AML-193 (cell line): ENCODE measurements at regions not wholly inside any gene's neighbourhood (a gene's known extent, or its start where the extent isn't known, plus 50 kb on each side); places are given as distances from the start of the nearest gene placed in this dataset.

Experiments used
- DNase-seq, 2 experiments: peaks; one replicate each; lab custom pipeline; 2025; lab: John Stamatoyannopoulos, UW

GRCh38 chr5:125327676-125328075, 581.2 kb upstream of the ZNF608 start:
- no peak for DNase-seq

- no peak for DNase-seq
Measured at GRCh38 chr5:125331987-125332598, 585.7 kb upstream of the ZNF608 start.

GRCh38 chr5:125333416-125333815, 587.0 kb upstream of the ZNF608 start:
- no peak for DNase-seq

GRCh38 chr5:125336401-125336800, 590.0 kb upstream of the ZNF608 start:
- DNase-seq = no peak

GRCh38 chr5:125337294-125337693, 590.9 kb upstream of the ZNF608 start:
- DNase-seq = no peak

- DNase-seq = no peak
Measured at GRCh38 chr5:125338440-125339174, 592.2 kb upstream of the ZNF608 start.

- DNase-seq = no peak
Measured at GRCh38 chr5:125341436-125341835, 595.0 kb upstream of the ZNF608 start.

GRCh38 chr5:125343015-125343414, 596.6 kb upstream of the ZNF608 start:
- no peak for DNase-seq

- no peak for DNase-seq
Measured at GRCh38 chr5:125346316-125346715, 599.9 kb upstream of the ZNF608 start.

GRCh38 chr5:125348221-125348692, 601.8 kb upstream of the ZNF608 start:
- DNase-seq = no peak

- DNase-seq = no peak
Measured at GRCh38 chr5:125348936-125349831, 602.7 kb upstream of the ZNF608 start.

GRCh38 chr5:125357660-125358059, 611.2 kb upstream of the ZNF608 start:
- DNase-seq = no peak

- DNase-seq = no peak
Measured at GRCh38 chr5:125365747-125366146, 619.3 kb upstream of the ZNF608 start.

- no peak for DNase-seq
Measured at GRCh38 chr5:125367702-125368101, 621.3 kb upstream of the ZNF608 start.

GRCh38 chr5:125370461-125371205, 624.2 kb upstream of the ZNF608 start:
- DNase-seq = no peak

- DNase-seq = no peak
Measured at GRCh38 chr5:125372694-125373631, 626.5 kb upstream of the ZNF608 start.

- no peak for DNase-seq
Measured at GRCh38 chr5:125375143-125375542, 628.7 kb upstream of the ZNF608 start.

GRCh38 chr5:125376059-125376641, 629.7 kb upstream of the ZNF608 start:
- DNase-seq = no peak

GRCh38 chr5:125377141-125377540, 630.7 kb upstream of the ZNF608 start:
- DNase-seq = no peak

- no peak for DNase-seq
Measured at GRCh38 chr5:125381290-125381689, 634.9 kb upstream of the ZNF608 start.
